ENCODE measurements at regions not wholly inside any gene's neighbourhood (a gene's known extent, or its start where the extent isn't known, plus 50 kb on each side); places are given as distances from the start of the nearest gene placed in this dataset.

- TF ChIP-seq CTCF (IDR thresholded peaks at IDR 0.05; ENCODE audit: borderline replicate concordance, control extremely low read depth, extremely low read depth, insufficient read depth, missing control alignments), result no peak
- in situ Hi-C loops (cut with MboI; ENCODE audit: low sequenced_read_pairs, unreplicated experiment), result no loop called here
- no peak for DNase-seq (ENCODE audit: low spot score)
Observed at GRCh38 chr14:98122527-98122926, 1149.5 kb downstream of the BCL11B start.

DNA sequence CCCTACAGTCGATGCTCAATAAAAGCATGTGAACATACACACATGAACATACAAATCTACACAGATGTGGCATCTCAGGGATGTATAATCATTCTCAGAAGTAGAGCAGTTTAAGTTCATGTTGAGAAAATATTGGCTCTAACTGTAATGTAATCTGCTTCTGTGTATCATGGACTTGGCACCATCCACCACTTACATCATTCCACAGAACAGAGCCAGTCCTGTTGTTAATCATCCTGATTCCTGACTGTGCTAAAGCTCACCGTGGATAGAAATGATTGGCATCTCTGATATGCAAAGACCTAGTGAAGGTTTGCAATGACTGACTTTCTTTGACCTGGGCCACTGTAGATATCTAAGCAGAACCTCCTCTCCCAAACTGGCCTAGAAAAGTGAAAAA, 1141.3 kb downstream of the BCL11B start:
- in situ Hi-C loops (cut with MboI; ENCODE audit: low sequenced_read_pairs, unreplicated experiment), result no loop called here
- DNase-seq (ENCODE audit: low spot score), result no peak

GRCh38 chr14:98131406-98131805, 1140.6 kb downstream of the BCL11B start:
- DNase-seq (ENCODE audit: low spot score), result no peak
- no peak for TF ChIP-seq CTCF (IDR thresholded peaks at IDR 0.05; ENCODE audit: borderline replicate concordance, control extremely low read depth, extremely low read depth, insufficient read depth, missing control alignments)
- in situ Hi-C loops (cut with MboI; ENCODE audit: low sequenced_read_pairs, unreplicated experiment), result no loop called here

More for the DNA sequence above, 1141.3 kb downstream of the BCL11B start:
- TF ChIP-seq CTCF (IDR thresholded peaks at IDR 0.05; ENCODE audit: borderline replicate concordance, control extremely low read depth, extremely low read depth, insufficient read depth, missing control alignments), result no peak

GRCh38 chr14:98133806-98134205, 1138.2 kb downstream of the BCL11B start:
- TF ChIP-seq CTCF (IDR thresholded peaks at IDR 0.05; ENCODE audit: borderline replicate concordance, control extremely low read depth, extremely low read depth, insufficient read depth, missing control alignments), result no peak
- in situ Hi-C loops (cut with MboI; ENCODE audit: low sequenced_read_pairs, unreplicated experiment), result no loop called here

GRCh38 chr14:98136012-98136789, 1135.8 kb downstream of the BCL11B start:
- no peak for DNase-seq (ENCODE audit: low spot score)
- in situ Hi-C loops (cut with MboI; ENCODE audit: low sequenced_read_pairs, unreplicated experiment), result no loop called here
- TF ChIP-seq CTCF (IDR thresholded peaks at IDR 0.05; ENCODE audit: borderline replicate concordance, control extremely low read depth, extremely low read depth, insufficient read depth, missing control alignments), result no peak

More at GRCh38 chr14:98133806-98134205, 1138.2 kb downstream of the BCL11B start:
- DNase-seq (ENCODE audit: low spot score), result no peak

- no peak for TF ChIP-seq CTCF (IDR thresholded peaks at IDR 0.05; ENCODE audit: borderline replicate concordance, control extremely low read depth, extremely low read depth, insufficient read depth, missing control alignments)
- in situ Hi-C loops (cut with MboI; ENCODE audit: low sequenced_read_pairs, unreplicated experiment), result no loop called here
- no peak for DNase-seq (ENCODE audit: low spot score)
Observed at GRCh38 chr14:98137131-98138025, 1134.6 kb downstream of the BCL11B start.
